HepG2 (cell line): ENCODE measurements at regions not wholly inside any gene's neighbourhood (a gene's known extent, or its start where the extent isn't known, plus 50 kb on each side); places are given as distances from the start of the nearest gene placed in this dataset.

Experiments
- ATAC-seq: fragments of 200-7000 bp; cut with Tn5 transposase; 3 replicates; pipeline ENCODE4 v1.9.1; 2020; ENCODE audit warnings: mild to moderate bottlenecking, moderate library complexity
- BruUV-seq: library from RNA; stranded (reverse); fragments of 400-500 nt; replicated peaks from 2 replicates; lab custom pipeline; 2021; lab: Mats Ljungman, UMichigan
- CTCF ChIA-PET: fragments of 300-600 bp; formaldehyde crosslinking; extraction: SDS; loops from one replicate; lab custom pipeline; 2021; ENCODE audit warnings: low total read pairs, inconsistent platforms, low intra/inter-chr PET ratio; lab: Yijun Ruan, JAX
- POLR2A ChIA-PET: fragments of 350-600 bp; sonication (Branson Sonifier 250); formaldehyde crosslinking; loops from one replicate; lab custom pipeline; 2020; ENCODE audit warnings: antibody characterized with exemption, inconsistent platforms; lab: Yijun Ruan, JAX
- DNase-seq: peaks from one replicate; pipeline ENCODE4 v3.0.0-alpha.2; 2015; ENCODE audit warnings: low spot score
- FAIRE-seq: peaks from 3 replicates; lab custom pipeline; 2011; peaks lifted over from hg19 to GRCh38; lab: Jason Lieb, UNC
- H2AFZ ChIP-seq: one replicate; pipeline ENCODE4 v1.6.1; 2011; ENCODE audit warnings: low read length, inconsistent platforms
- H3K27ac ChIP-seq: fragments of 300-600 bp; 3 replicates; pipeline ENCODE4 v1.8.0; 2011; ENCODE audit warnings: mixed run types, mild to moderate bottlenecking, mixed read lengths, low read length, inconsistent platforms; ENCODE audit not compliant: insufficient read depth; ENCODE audit errors: extremely low read length
- H3K27me3 ChIP-seq, 2 experiments: fragments of 200-600 bp in 1 of 2; 2 replicates in 1 of 2; 3 replicates in 1 of 2; pipeline versions ENCODE4 v1.6.0 to v1.8.0; 2011; ENCODE audit warnings: low read length in 2 of 2, mild to moderate bottlenecking in 2 of 2, moderate library complexity in 2 of 2, inconsistent platforms in 1 of 2; ENCODE audit not compliant: insufficient read depth in 2 of 2, control insufficient read depth in 1 of 2
- H3K36me3 ChIP-seq, 2 experiments: fragments of 200-600 bp in 1 of 2; replicated peaks in 1 of 2; 2 replicates in 1 of 2; 3 replicates in 1 of 2; pipeline versions ENCODE4 v1.5.1 to v1.8.0; 2011; ENCODE audit warnings: low read length in 2 of 2, inconsistent platforms in 1 of 2; ENCODE audit not compliant: insufficient read depth in 2 of 2, control insufficient read depth in 1 of 2
- H3K4me1 ChIP-seq: 2 replicates; pipeline ENCODE4 v1.5.1; 2012; ENCODE audit warnings: low read length, inconsistent platforms; ENCODE audit not compliant: insufficient read depth
- H3K4me2 ChIP-seq: 2 replicates; pipeline ENCODE4 v1.6.0; 2011; ENCODE audit warnings: low read depth, low read length, inconsistent platforms
- H3K4me3 ChIP-seq, 3 experiments: fragments of 200-600 bp in 1 of 3; sonication (generic), shearing (Covaris generic) in 1 of 3; replicated peaks in 1 of 3; 2 replicates each; pipeline ENCODE4 v1.5.1; 2011 to 2016; ENCODE audit warnings: low read length in 3 of 3, inconsistent platforms in 2 of 3, low read depth in 2 of 3, mild to moderate bottlenecking in 2 of 3, control low read depth in 1 of 3, mixed read lengths in 1 of 3; ENCODE audit not compliant: insufficient read depth in 1 of 3
- H3K79me2 ChIP-seq: one replicate; pipeline ENCODE4 v1.6.1; 2011; ENCODE audit warnings: low read length, inconsistent platforms; ENCODE audit not compliant: insufficient read depth
- H3K9ac ChIP-seq: 2 replicates; pipeline ENCODE4 v1.6.0; 2011; ENCODE audit warnings: mild to moderate bottlenecking, low read depth, low read length, inconsistent platforms; ENCODE audit not compliant: insufficient read depth
- H3K9me3 ChIP-seq: 2 replicates; pipeline ENCODE4 v1.5.1; 2012; ENCODE audit warnings: mild to moderate bottlenecking, low read length
- H4K20me1 ChIP-seq: 2 replicates; pipeline ENCODE4 v1.6.0; 2011; ENCODE audit warnings: inconsistent platforms, mild to moderate bottlenecking, low read length, moderate library complexity; ENCODE audit not compliant: insufficient read depth
- ATF3 ChIP-seq: sonication (generic); formaldehyde crosslinking; IDR thresholded peaks from 2 replicates; pipeline ENCODE4 v1.4.0; 2020; ENCODE audit warnings: missing genetic modification reagents
- DNMT1 ChIP-seq: sonication (generic); formaldehyde crosslinking; IDR thresholded peaks from 2 replicates; pipeline ENCODE4 v1.5.1; 2020; ENCODE audit warnings: mild to moderate bottlenecking, missing genetic modification reagents
- FOXK1 ChIP-seq: sonication (generic); formaldehyde crosslinking; IDR thresholded peaks from 2 replicates; pipeline ENCODE4 v1.4.0; 2020; ENCODE audit warnings: low read depth, missing genetic modification reagents, borderline replicate concordance
- NPAS2 ChIP-seq: sonication (generic); formaldehyde crosslinking; IDR thresholded peaks from 2 replicates; pipeline ENCODE4 v1.8.0; 2022; ENCODE audit warnings: mild to moderate bottlenecking, missing genetic modification reagents, borderline replicate concordance
- ZBTB3 ChIP-seq: sonication (generic); formaldehyde crosslinking; IDR thresholded peaks from 2 replicates; pipeline ENCODE4 v1.4.0; 2020; ENCODE audit warnings: low read depth, mild to moderate bottlenecking, moderate library complexity, missing genetic modification reagents, borderline replicate concordance
- ZNF251 ChIP-seq: sonication (generic); formaldehyde crosslinking; IDR thresholded peaks from 2 replicates; pipeline ENCODE4 v1.9.0; 2021; ENCODE audit warnings: mild to moderate bottlenecking, missing genetic modification reagents
- ZNF446 ChIP-seq: sonication (generic); formaldehyde crosslinking; IDR thresholded peaks from 2 replicates; pipeline ENCODE4 v1.5.0; 2020; ENCODE audit warnings: mild to moderate bottlenecking, missing genetic modification reagents
- ZNF737 ChIP-seq: sonication (generic); formaldehyde crosslinking; IDR thresholded peaks from 2 replicates; pipeline ENCODE4 v1.5.0; 2020; ENCODE audit warnings: missing genetic modification reagents, mild to moderate bottlenecking, borderline replicate concordance
- ZNF740 ChIP-seq: sonication (generic); formaldehyde crosslinking; IDR thresholded peaks from 2 replicates; pipeline ENCODE4 v1.4.0; 2020; ENCODE audit warnings: missing genetic modification reagents
- WGBS: methylation state at CpG from one replicate; pipeline ENCODE4 v1.1.6; 2017; ENCODE audit warnings: low lambda C conversion rate; 5-methylcytosine and 5-hydroxymethylcytosine counted together
- in situ Hi-C: cut with HindIII; loops from 2 replicates; pipeline ENCODE4 v1.10.0; 2017; ENCODE audit warnings: low pct_unique_long_range_greater_than_20kb; ENCODE audit not compliant: extremely low pct_ligation_motif_present
- intact Hi-C: fragments of 100-400 bp; cut with micrococcal nuclease; formaldehyde crosslinking; loops from one replicate; pipeline ENCODE4 v1.10.0; 2022; ENCODE audit not compliant: unreplicated experiment

GRCh38 chr7:125147047-125147446 is 217.4 kb upstream of the POT1 start:
- BruUV-seq, result no TSS peak
- Histone ChIP-seq H3K9me3 (no peaks in the 10 kb centered on the region), H3K27ac (no peak overlapping the region), H3K4me1 (no peaks in the 10 kb centered on the region), H2AFZ (no peak overlapping the region), H3K9ac (no peak overlapping the region), H3K79me2 (no peaks in the 10 kb centered on the region), H4K20me1 (no peaks in the 10 kb centered on the region), H3K36me3 (no peaks in the 10 kb centered on the region), H3K4me3 (no peak overlapping the region), H3K27me3 (no peaks in the 10 kb centered on the region), H3K4me2 (no peak overlapping the region)
- ChIA-PET POLR2A (no interaction called here), CTCF (no interaction called here)
- ATAC-seq (no peak), FAIRE-seq (no peak), DNase-seq (no peak)
- TF ChIP-seq ATF3 (CRISPR knock-in tag), result no peak
- no peak for TF ChIP-seq ZNF251 (CRISPR knock-in tag)
- TF ChIP-seq FOXK1, result no peak
- no peak for TF ChIP-seq ZNF446
- no peak for TF ChIP-seq DNMT1
- TF ChIP-seq ZNF740 (CRISPR knock-in tag), result no peak
- no peak for TF ChIP-seq ZBTB3
- TF ChIP-seq NPAS2 (CRISPR knock-in tag), result no peak
- TF ChIP-seq ZNF737, result no peak
- intact Hi-C loops (no loop called here), in situ Hi-C loops (no loop called here)
- WGBS, result 31% methylated on average over 2 of the region's 2 CpGs
